ENCODE measurements at regions not wholly inside any gene's neighbourhood (a gene's known extent, or its start where the extent isn't known, plus 50 kb on each side); places are given as distances from the start of the nearest gene placed in this dataset.

- POLR2A ChIA-PET (ENCODE audit: unreplicated experiment) = no interaction called here
- BruUV-seq (replicated peaks) = no TSS peak
- Histone ChIP-seq H3K4me1 (ENCODE audit: insufficient read depth, low read length) (peaks cover 11% of the 10 kb centered on the region; the same call in 1 of the 2 replicates), H3F3A (ENCODE audit: low read length, unreplicated experiment) (no peaks in the 10 kb centered on the region), H3K79me2 (ENCODE audit: low read length) (no peaks in the 10 kb centered on the region), H3K4me2 (ENCODE audit: low read length) (no peak overlapping the region), H3K9me3 (ENCODE audit: low read length) (no peaks in the 10 kb centered on the region), H3K27ac (ENCODE audit: low read length) (no peak overlapping the region), H3K9ac (ENCODE audit: low read length) (no peak overlapping the region), H3K9me2 (replicated peaks; ENCODE audit: low read length) (no peaks in the 10 kb centered on the region), H3K4me3 (ENCODE audit: low read length) (no peak overlapping the region), H4K20me1 (ENCODE audit: low read length) (no peaks in the 10 kb centered on the region), H3K27me3 (ENCODE audit: low read length) (no peaks in the 10 kb centered on the region), H2AFZ (ENCODE audit: low read length) (no peak overlapping the region), H3K36me3 (ENCODE audit: low read depth, low read length) (no peaks in the 10 kb centered on the region)
- ATAC-seq (no peak), DNase-seq (no peak)
- TF ChIP-seq EZH2 (IDR thresholded peaks at IDR 0.05; ENCODE audit: low read length, unreplicated experiment) (no peak), CTCF (conservative IDR thresholded peaks at IDR 0.05; ENCODE audit: low read depth, low read length) (no peak), EZH2phosphoT487 (IDR thresholded peaks at IDR 0.05; ENCODE audit: borderline replicate concordance, low read length) (no peak)
- intact Hi-C loops (cut with micrococcal nuclease) = no loop called here
- CTCF ChIA-PET = no interaction called here
Observed at GRCh38 chr12:25644979-25645378, 91.9 kb upstream of the LMNTD1 start.

GRCh38 chr12:25645427-25645826 lies 92.3 kb upstream of the LMNTD1 start:
- Histone ChIP-seq H3K4me3 (ENCODE audit: low read length) (no peak overlapping the region), H3K9me3 (ENCODE audit: low read length) (no peaks in the 10 kb centered on the region), H3K27ac (ENCODE audit: low read length) (no peak overlapping the region), H3K27me3 (ENCODE audit: low read length) (no peaks in the 10 kb centered on the region), H3K79me2 (ENCODE audit: low read length) (no peaks in the 10 kb centered on the region), H3F3A (ENCODE audit: low read length, unreplicated experiment) (no peaks in the 10 kb centered on the region), H3K9ac (ENCODE audit: low read length) (no peak overlapping the region), H3K4me1 (ENCODE audit: insufficient read depth, low read length) (peaks cover 11% of the 10 kb centered on the region; the same call in 1 of the 2 replicates), H3K36me3 (ENCODE audit: low read depth, low read length) (no peaks in the 10 kb centered on the region), H4K20me1 (ENCODE audit: low read length) (no peaks in the 10 kb centered on the region), H2AFZ (ENCODE audit: low read length) (no peak overlapping the region), H3K9me2 (replicated peaks; ENCODE audit: low read length) (no peaks in the 10 kb centered on the region), H3K4me2 (ENCODE audit: low read length) (no peak overlapping the region)
- intact Hi-C loops (cut with micrococcal nuclease) = no loop called here
- CTCF ChIA-PET = no interaction called here
- TF ChIP-seq EZH2phosphoT487 (IDR thresholded peaks at IDR 0.05; ENCODE audit: borderline replicate concordance, low read length) = no peak
- TF ChIP-seq CTCF (conservative IDR thresholded peaks at IDR 0.05; ENCODE audit: low read depth, low read length) = no peak
- TF ChIP-seq EZH2 (IDR thresholded peaks at IDR 0.05; ENCODE audit: low read length, unreplicated experiment) = no peak
- ATAC-seq = no peak
- POLR2A ChIA-PET (ENCODE audit: unreplicated experiment) = no interaction called here
- no TSS peak for BruUV-seq (replicated peaks)
- DNase-seq = no peak

GRCh38 chr12:25651931-25652330 lies 98.8 kb upstream of the LMNTD1 start:
- H3K4me3 ChIP-seq (ENCODE audit: low read length) = no peak overlapping the region
- no peak overlapping the region for H3K4me2 ChIP-seq (ENCODE audit: low read length)
- H3K27me3 ChIP-seq (ENCODE audit: low read length) = no peaks in the 10 kb centered on the region
- ChIA-PET CTCF (no interaction called here), POLR2A (ENCODE audit: unreplicated experiment) (no interaction called here)
- H3K36me3 ChIP-seq (ENCODE audit: low read depth, low read length) = no peaks in the 10 kb centered on the region
- H3K27ac ChIP-seq (ENCODE audit: low read length) = no peak overlapping the region
- DNase-seq = no peak
- no peak for ATAC-seq
- TF ChIP-seq EZH2phosphoT487 (IDR thresholded peaks at IDR 0.05; ENCODE audit: borderline replicate concordance, low read length) = no peak
- TF ChIP-seq CTCF (conservative IDR thresholded peaks at IDR 0.05; ENCODE audit: low read depth, low read length) = no peak
- TF ChIP-seq EZH2 (IDR thresholded peaks at IDR 0.05; ENCODE audit: low read length, unreplicated experiment) = no peak
- intact Hi-C loops (cut with micrococcal nuclease) = no loop called here
- H3K4me1 ChIP-seq (ENCODE audit: insufficient read depth, low read length) = peaks cover 26% of the 10 kb centered on the region
- H3K79me2 ChIP-seq (ENCODE audit: low read length) = no peaks in the 10 kb centered on the region
- H2AFZ ChIP-seq (ENCODE audit: low read length) = no peak overlapping the region
- no TSS peak for BruUV-seq (replicated peaks)
- no peaks in the 10 kb centered on the region for H3K9me3 ChIP-seq (ENCODE audit: low read length)
- H4K20me1 ChIP-seq (ENCODE audit: low read length) = no peaks in the 10 kb centered on the region
- no peaks in the 10 kb centered on the region for H3K9me2 ChIP-seq (replicated peaks; ENCODE audit: low read length)
- no peaks in the 10 kb centered on the region for H3F3A ChIP-seq (ENCODE audit: low read length, unreplicated experiment)
- H3K9ac ChIP-seq (ENCODE audit: low read length) = no peak overlapping the region
